Omental fat pad (tissue), 3 donors: ENCODE measurements at regions not wholly inside any gene's neighbourhood (a gene's known extent, or its start where the extent isn't known, plus 50 kb on each side); places are given as distances from the start of the nearest gene placed in this dataset.

Experiments used
- ATAC-seq: fragments of 150-250 bp; one replicate; pipeline ENCODE4 v1.9.1; 2016; ENCODE audit warnings: mild to moderate bottlenecking, moderate library complexity; ENCODE audit not compliant: low FRiP score
- DNase-seq: peaks from one replicate; pipeline ENCODE4 v3.0.0-alpha.2; 2019; ENCODE audit warnings: low spot score
- CTCF ChIP-seq, 3 donors: fragments of 450-650 bp; IDR thresholded peaks; one replicate each; pipeline ENCODE4 v1.5.1; 2016 to 2017; ENCODE audit warnings: antibody characterized with exemption in 3 of 3, mild to moderate bottlenecking in 3 of 3, moderate library complexity in 2 of 3

- ATAC-seq (no peak), DNase-seq (no peak)
- no peak for TF ChIP-seq CTCF (IDR thresholded peaks at IDR 0.05)
These were observed 1928.2 kb upstream of the WWC1 start for GRCh38 chr5:166363087-166363760.

DNA sequence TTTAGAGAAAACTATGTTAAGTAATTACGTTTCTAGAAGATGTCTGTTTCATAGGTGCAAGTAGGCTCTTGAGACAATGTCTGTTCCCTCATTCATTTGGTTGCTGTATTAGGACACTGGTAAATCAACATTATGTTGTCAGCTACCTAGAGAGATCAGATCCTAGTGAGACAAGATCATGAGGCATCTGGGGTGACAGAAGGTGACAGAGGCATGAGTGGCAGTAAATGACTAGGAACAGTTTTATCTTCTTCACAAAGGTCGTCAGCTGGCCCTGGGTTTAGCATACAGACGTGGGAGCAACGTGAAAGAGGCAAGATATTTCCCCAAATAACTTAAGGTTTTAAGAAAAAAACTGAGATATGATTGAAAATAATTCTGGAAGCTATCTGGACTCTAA, 1926.3 kb upstream of the WWC1 start:
- TF ChIP-seq CTCF (IDR thresholded peaks at IDR 0.05), result no peak
- DNase-seq, result no peak
- ATAC-seq, result no peak

DNA sequence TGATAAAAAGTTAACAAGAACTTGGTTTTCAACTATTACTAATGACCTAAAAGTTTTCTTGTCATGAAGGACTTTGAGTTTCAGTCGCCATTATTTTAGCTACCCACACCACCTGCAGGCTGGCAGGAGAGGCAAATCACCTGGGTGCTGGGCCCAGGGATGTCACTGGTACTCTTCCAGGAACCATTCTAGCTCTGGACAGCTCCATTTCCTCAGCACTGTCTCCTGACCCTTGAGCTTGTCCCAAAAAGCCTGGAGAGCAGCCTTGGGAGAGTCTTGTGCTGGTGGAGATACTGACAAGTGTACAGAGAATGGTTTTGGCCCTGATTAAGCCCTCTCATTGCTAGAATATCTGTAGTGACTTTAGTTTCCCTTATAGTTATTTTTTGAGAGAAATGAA, 1924.1 kb upstream of the WWC1 start:
- TF ChIP-seq CTCF (IDR thresholded peaks at IDR 0.05), result no peak
- no peak for DNase-seq
- ATAC-seq, result no peak

- TF ChIP-seq CTCF (IDR thresholded peaks at IDR 0.05), result no peak
These were observed 1922.1 kb upstream of the WWC1 start for GRCh38 chr5:166369346-166369745.

DNA sequence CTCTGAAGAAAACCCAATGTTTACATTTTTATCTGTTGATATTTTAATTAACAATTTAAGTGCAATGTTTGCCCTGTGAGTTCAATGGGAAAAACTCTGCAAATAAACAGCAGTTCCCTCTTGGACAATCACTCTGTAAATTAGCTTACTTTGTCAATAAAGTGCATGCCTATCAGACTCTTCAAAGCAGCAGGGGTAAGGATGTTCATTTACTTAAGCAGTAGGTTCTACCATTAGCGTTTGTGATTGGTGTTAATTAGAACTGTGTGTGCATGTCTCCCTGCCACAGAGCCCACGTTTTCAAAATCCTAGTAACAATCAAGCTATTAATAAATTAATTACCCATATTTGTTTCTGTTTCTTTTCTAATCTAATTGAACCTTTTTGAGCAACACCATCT, 1921.6 kb upstream of the WWC1 start:
- no peak for ATAC-seq
- no peak for TF ChIP-seq CTCF (IDR thresholded peaks at IDR 0.05)
- DNase-seq, result no peak

More at GRCh38 chr5:166369346-166369745, 1922.1 kb upstream of the WWC1 start:
- DNase-seq, result no peak
- ATAC-seq, result no peak

- DNase-seq (no peak), ATAC-seq (no peak)
- no peak for TF ChIP-seq CTCF (IDR thresholded peaks at IDR 0.05)
These were observed 1920.3 kb upstream of the WWC1 start for GRCh38 chr5:166370928-166371690.

GRCh38 chr5:166373817-166374216, 1917.6 kb upstream of the WWC1 start:
- DNase-seq, result no peak
- ATAC-seq, result no peak
- no peak for TF ChIP-seq CTCF (IDR thresholded peaks at IDR 0.05)
